ENCODE measurements at regions not wholly inside any gene's neighbourhood (a gene's known extent, or its start where the extent isn't known, plus 50 kb on each side); places are given as distances from the start of the nearest gene placed in this dataset.
A peak's percentile ranks its signal among the peaks of the same experiment; 100 is the strongest.

DNA sequence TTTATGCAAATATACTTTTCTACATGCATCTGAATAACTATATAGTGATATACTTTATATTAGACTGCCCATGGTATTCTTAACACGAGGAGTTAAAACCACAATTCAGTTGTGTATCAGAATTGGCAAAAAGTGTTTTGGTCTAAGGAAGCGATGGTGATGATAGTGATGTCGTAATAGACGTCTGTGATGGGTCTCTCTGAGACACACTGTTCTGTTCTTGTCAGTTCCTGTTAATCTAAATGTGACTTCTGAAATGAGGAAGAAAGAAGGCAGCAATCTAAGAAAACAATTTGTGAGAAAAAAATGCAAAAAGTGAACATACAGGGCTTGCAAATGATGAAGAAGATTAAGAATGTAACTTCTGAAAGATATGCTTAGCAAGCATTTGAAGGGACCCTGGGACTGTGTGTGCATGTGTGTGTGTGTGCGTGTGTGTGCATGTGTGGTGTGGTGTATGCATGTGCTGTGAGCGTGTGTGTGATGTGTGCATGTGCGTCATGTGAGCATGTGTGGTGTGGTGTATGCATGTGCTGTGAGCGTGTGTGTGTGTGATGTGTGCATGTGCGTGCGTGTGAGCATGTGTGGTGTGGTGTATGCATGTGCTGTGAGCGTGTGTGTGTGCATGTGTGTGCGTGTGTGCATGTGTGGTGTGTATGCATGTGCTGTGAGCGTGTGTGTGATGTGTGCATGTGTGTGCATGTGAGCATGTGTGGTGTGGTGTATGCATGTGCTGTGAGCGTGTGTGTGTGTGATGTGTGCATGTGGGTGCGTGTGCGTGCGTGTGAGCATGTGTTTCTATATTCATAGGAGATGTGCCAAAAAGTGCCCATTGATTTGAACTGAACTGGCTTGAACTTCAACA is 131.8 kb downstream of the IRS2 start:
- WGBS (ENCODE audit: extremely low coverage, insufficient read length, low lambda C conversion rate) = no CpG with 5 or more reads among the region's 17 CpGs
- Histone ChIP-seq H3K4me2 (ENCODE audit: insufficient read depth, insufficient read length, low read length) (no peak overlapping the region), H3K9ac (ENCODE audit: extremely low read depth, insufficient read length, low read length) (no peak overlapping the region), H4K20me1 (ENCODE audit: control insufficient read depth, insufficient read depth, insufficient read length) (no peaks in the 10 kb centered on the region), H2BK120ac (ENCODE audit: low read depth, low read length, poor library complexity, severe bottlenecking) (no peak overlapping the region), H2AFZ (ENCODE audit: low read length) (no peak overlapping the region), H2BK20ac (ENCODE audit: low read depth, low read length, poor library complexity, severe bottlenecking) (no peak overlapping the region), H3K79me1 (ENCODE audit: insufficient read depth, low read depth, low read length, poor library complexity, severe bottlenecking) (no peaks in the 10 kb centered on the region), H3K27ac (ENCODE audit: insufficient read length, low read depth, low read length) (no peak overlapping the region), H3K4me1 (ENCODE audit: insufficient read depth, low read length) (no peaks in the 10 kb centered on the region), H3K9me3 (ENCODE audit: control insufficient read depth, low read depth, low read length) (no peaks in the 10 kb centered on the region), H2BK5ac (ENCODE audit: insufficient read length, low read length) (no peak overlapping the region), H2AK5ac (ENCODE audit: insufficient read length, low read length) (no peak overlapping the region), H3K4ac (ENCODE audit: low read depth, low read length) (no peak overlapping the region), H4K8ac (replicated peaks; ENCODE audit: insufficient read length, low read depth, low read length) (no peak overlapping the region), H2BK15ac (ENCODE audit: low read depth, low read length) (no peak overlapping the region), H4K91ac (ENCODE audit: insufficient read length, low read depth, low read length) (no peak overlapping the region), H2BK12ac (ENCODE audit: insufficient read length, low read depth, low read length) (no peak overlapping the region), H4K5ac (ENCODE audit: insufficient read length, low read depth, low read length) (peak overlapping the region; percentile 73), H3K14ac (ENCODE audit: insufficient read depth, low read length) (no peak overlapping the region), H3K27me3 (ENCODE audit: insufficient read depth, low read length) (no peaks in the 10 kb centered on the region), H3T11ph (ENCODE audit: low read length) (no peak overlapping the region), H3K23ac (ENCODE audit: insufficient read length, low read depth, low read length) (peak overlapping the region; percentile 59), H3K56ac (ENCODE audit: insufficient read length, low read depth, low read length) (no peak overlapping the region), H3K23me2 (ENCODE audit: insufficient read length, low read depth, low read length, poor library complexity, severe bottlenecking) (no peaks in the 10 kb centered on the region), H3K18ac (ENCODE audit: insufficient read length, low read depth, low read length) (peak overlapping the region; percentile 41), H3K79me2 (ENCODE audit: insufficient read depth, low read length) (no peaks in the 10 kb centered on the region)
- H3K9me3 Mint-ChIP-seq = no peaks in the 10 kb centered on the region; a peak in 1 of 5 replicates
- TF ChIP-seq, protein P1, sequence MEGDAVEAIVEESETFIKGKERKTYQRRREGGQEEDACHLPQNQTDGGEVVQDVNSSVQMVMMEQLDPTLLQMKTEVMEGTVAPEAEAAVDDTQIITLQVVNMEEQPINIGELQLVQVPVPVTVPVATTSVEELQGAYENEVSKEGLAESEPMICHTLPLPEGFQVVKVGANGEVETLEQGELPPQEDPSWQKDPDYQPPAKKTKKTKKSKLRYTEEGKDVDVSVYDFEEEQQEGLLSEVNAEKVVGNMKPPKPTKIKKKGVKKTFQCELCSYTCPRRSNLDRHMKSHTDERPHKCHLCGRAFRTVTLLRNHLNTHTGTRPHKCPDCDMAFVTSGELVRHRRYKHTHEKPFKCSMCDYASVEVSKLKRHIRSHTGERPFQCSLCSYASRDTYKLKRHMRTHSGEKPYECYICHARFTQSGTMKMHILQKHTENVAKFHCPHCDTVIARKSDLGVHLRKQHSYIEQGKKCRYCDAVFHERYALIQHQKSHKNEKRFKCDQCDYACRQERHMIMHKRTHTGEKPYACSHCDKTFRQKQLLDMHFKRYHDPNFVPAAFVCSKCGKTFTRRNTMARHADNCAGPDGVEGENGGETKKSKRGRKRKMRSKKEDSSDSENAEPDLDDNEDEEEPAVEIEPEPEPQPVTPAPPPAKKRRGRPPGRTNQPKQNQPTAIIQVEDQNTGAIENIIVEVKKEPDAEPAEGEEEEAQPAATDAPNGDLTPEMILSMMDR (conservative IDR thresholded peaks at IDR 0.05) = no peak
- no peaks in the 10 kb centered on the region for H3K27me3 Mint-ChIP-seq (ENCODE audit: low read depth)
- H3K27ac Mint-ChIP-seq = no peak overlapping the region; a peak in 1 of 7 replicates
- H3K4me3 Mint-ChIP-seq = no peak overlapping the region
- H3K4me1 Mint-ChIP-seq = no peaks in the 10 kb centered on the region
- H3K36me3 Mint-ChIP-seq (ENCODE audit: insufficient read depth in 1 of 3, low read depth in 3 of 3) = no peaks in the 10 kb centered on the region
- DNase-seq = no peak

Measured in H9 (cell line).